ENCODE measurements at regions not wholly inside any gene's neighbourhood (a gene's known extent, or its start where the extent isn't known, plus 50 kb on each side); places are given as distances from the start of the nearest gene placed in this dataset.
A peak's percentile ranks its signal among the peaks of the same experiment; 100 is the strongest.

GRCh38 chr18:21191596-21192307 lies 50.3 kb upstream of the GREB1L start:
- ATAC-seq (ENCODE audit: low FRiP score) (no peak), DNase-seq (ENCODE audit: low spot score) (no peak)
- peak in 1 of 3 donors; percentile 19 for TF ChIP-seq CTCF (IDR thresholded peaks at IDR 0.05)
